Esophagus muscularis mucosa (tissue), 3 donors: ENCODE measurements at regions not wholly inside any gene's neighbourhood (a gene's known extent, or its start where the extent isn't known, plus 50 kb on each side); places are given as distances from the start of the nearest gene placed in this dataset.

Source experiments
- CTCF ChIP-seq, 3 experiments: fragments of 200-600 bp in 2 of 3; fragments of 450-650 bp in 1 of 3; sonication (generic) in 2 of 3; IDR thresholded peaks; one replicate each; pipeline ENCODE4 v1.5.1; 2017 to 2019; ENCODE audit warnings: antibody characterized with exemption in 3 of 3, mild to moderate bottlenecking in 2 of 3, moderate library complexity in 1 of 3
- POLR2A ChIP-seq: fragments of 450-650 bp; IDR thresholded peaks from one replicate; pipeline ENCODE4 v1.6.1; 2017; ENCODE audit warnings: antibody characterized with exemption, moderate library complexity, mild to moderate bottlenecking, low read depth
- POLR2AphosphoS5 ChIP-seq, 2 donors: sonication (generic); formaldehyde crosslinking; IDR thresholded peaks; one replicate each; pipeline ENCODE4 v1.6.1; 2017; ENCODE audit warnings: antibody characterized with exemption in 2 of 2

- no peak for TF ChIP-seq POLR2A
- TF ChIP-seq CTCF (IDR thresholded peaks at IDR 0.05) = no peak
- no peak for TF ChIP-seq POLR2AphosphoS5 (IDR thresholded peaks at IDR 0.05)
These were observed 77.0 kb upstream of the PITX1 start for GRCh38 chr5:135110785-135111596.
